ENCODE measurements at regions not wholly inside any gene's neighbourhood (a gene's known extent, or its start where the extent isn't known, plus 50 kb on each side); places are given as distances from the start of the nearest gene placed in this dataset.

DNA sequence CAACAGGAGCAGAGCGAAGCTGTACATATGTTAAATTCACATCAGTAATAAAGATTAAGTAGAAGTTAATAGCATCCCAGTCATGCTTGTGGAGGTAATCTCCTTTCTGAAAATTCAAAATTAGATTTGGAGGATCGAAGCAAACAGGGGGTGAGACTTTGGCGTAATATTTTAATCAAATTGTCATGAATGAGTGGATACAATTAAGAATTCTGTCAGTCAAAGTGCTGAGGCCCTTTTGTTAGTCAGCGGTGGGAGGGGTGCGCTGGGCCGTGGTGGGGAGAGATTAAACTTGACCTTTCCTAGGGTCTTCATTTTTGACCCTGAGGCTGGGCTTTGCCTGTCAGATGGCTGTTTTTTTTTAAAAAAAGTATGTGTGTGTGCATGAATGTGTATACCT lies 226.7 kb downstream of the VRK1 start:
- WGBS (ENCODE audit: low lambda C conversion rate), result 46% methylated on average over 6 of the region's 6 CpGs
- Histone ChIP-seq H3K36me3 (replicated peaks in 1 of 2; ENCODE audit: control insufficient read depth in 1 of 2, insufficient read depth in 2 of 2, low read length in 1 of 2) (no peaks in the 10 kb centered on the region), H2AFZ (ENCODE audit: low read depth) (no peak overlapping the region), H3K4me1 (ENCODE audit: control insufficient read depth in 1 of 2, insufficient read depth in 2 of 2, low read depth in 1 of 2, low read length in 1 of 2) (no peaks in the 10 kb centered on the region; a peak in 1 of 4 replicates), H3K9ac (no peak overlapping the region), H3K79me2 (ENCODE audit: insufficient read depth) (no peaks in the 10 kb centered on the region), H3K4me3 (ENCODE audit: low read depth in 2 of 2, low read length in 1 of 2) (no peak overlapping the region), H3K4me2 (no peak overlapping the region), H4K20me1 (ENCODE audit: insufficient read depth) (no peaks in the 10 kb centered on the region), H3K9me2 (no peaks in the 10 kb centered on the region), H3K9me3 (no peaks in the 10 kb centered on the region), H3K27ac (ENCODE audit: low read depth in 2 of 2, low read length in 1 of 2) (no peak overlapping the region), H3F3A (replicated peaks; ENCODE audit: insufficient read depth) (no peaks in the 10 kb centered on the region), H3K27me3 (ENCODE audit: insufficient read depth) (no peaks in the 10 kb centered on the region)
- POLR2A ChIA-PET, result no interaction called here
- CTCF ChIA-PET, result no interaction called here
- no peak for TF ChIP-seq GABPA (IDR thresholded peaks at IDR 0.05; ENCODE audit: low read depth)
- TF ChIP-seq, protein P1, sequence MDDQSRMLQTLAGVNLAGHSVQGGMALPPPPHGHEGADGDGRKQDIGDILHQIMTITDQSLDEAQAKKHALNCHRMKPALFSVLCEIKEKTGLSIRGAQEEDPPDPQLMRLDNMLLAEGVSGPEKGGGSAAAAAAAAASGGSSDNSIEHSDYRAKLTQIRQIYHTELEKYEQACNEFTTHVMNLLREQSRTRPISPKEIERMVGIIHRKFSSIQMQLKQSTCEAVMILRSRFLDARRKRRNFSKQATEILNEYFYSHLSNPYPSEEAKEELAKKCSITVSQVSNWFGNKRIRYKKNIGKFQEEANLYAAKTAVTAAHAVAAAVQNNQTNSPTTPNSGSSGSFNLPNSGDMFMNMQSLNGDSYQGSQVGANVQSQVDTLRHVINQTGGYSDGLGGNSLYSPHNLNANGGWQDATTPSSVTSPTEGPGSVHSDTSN (IDR thresholded peaks at IDR 0.05), result no peak
- TF ChIP-seq MXI1 (IDR thresholded peaks at IDR 0.05; ENCODE audit: low read depth, low read length), result no peak
- no peak for TF ChIP-seq NFIC (IDR thresholded peaks at IDR 0.05; ENCODE audit: borderline replicate concordance)
- no peak for TF ChIP-seq GATA2 (CRISPR knock-in tag; IDR thresholded peaks at IDR 0.05)
- TF ChIP-seq JUND (IDR thresholded peaks at IDR 0.05), result no peak
- no peak for TF ChIP-seq TAF1 (IDR thresholded peaks at IDR 0.05; ENCODE audit: borderline replicate concordance, low read depth, low read length)
- TF ChIP-seq SIN3A (IDR thresholded peaks at IDR 0.05; ENCODE audit: borderline replicate concordance, low read depth, low read length), result no peak
- TF ChIP-seq TCF12 (IDR thresholded peaks at IDR 0.05), result no peak
- TF ChIP-seq YY1 (IDR thresholded peaks at IDR 0.05; ENCODE audit: low read depth), result no peak
- TF ChIP-seq, protein P2, sequence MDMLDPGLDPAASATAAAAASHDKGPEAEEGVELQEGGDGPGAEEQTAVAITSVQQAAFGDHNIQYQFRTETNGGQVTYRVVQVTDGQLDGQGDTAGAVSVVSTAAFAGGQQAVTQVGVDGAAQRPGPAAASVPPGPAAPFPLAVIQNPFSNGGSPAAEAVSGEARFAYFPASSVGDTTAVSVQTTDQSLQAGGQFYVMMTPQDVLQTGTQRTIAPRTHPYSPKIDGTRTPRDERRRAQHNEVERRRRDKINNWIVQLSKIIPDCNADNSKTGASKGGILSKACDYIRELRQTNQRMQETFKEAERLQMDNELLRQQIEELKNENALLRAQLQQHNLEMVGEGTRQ (IDR thresholded peaks at IDR 0.05; ENCODE audit: borderline replicate concordance, low read depth, low read length), result no peak
- no peak for TF ChIP-seq RCOR1 (IDR thresholded peaks at IDR 0.05; ENCODE audit: low read length)
- no peak for DNase-seq

DNA sequence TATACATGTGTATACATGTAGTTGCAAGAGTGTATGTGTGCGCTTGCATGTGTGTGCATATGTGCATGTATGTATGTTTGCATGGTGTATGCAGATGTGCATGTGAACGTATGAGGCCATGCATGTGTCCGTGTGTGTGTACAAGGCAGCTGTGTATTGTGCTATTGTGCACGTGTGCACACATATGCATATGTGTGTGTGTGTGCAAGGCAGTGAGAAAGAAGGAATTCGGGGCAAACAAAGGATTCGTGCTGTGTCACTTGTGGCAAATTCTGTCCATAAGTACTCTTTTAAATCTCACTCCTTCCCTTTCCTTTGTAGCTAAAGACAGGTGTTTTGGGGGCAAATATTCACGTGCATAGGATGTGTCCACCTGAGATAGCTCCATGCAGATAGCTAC lies 227.1 kb downstream of the VRK1 start:
- WGBS (ENCODE audit: low lambda C conversion rate), result 43% methylated on average over 7 of the region's 7 CpGs
- Histone ChIP-seq H3K9ac (no peak overlapping the region), H3K4me3 (ENCODE audit: low read depth in 2 of 2, low read length in 1 of 2) (no peak overlapping the region), H3K79me2 (ENCODE audit: insufficient read depth) (no peaks in the 10 kb centered on the region), H3K27me3 (ENCODE audit: insufficient read depth) (no peaks in the 10 kb centered on the region), H2AFZ (ENCODE audit: low read depth) (no peak overlapping the region), H3F3A (replicated peaks; ENCODE audit: insufficient read depth) (no peaks in the 10 kb centered on the region), H3K9me3 (no peaks in the 10 kb centered on the region), H3K27ac (ENCODE audit: low read depth in 2 of 2, low read length in 1 of 2) (no peak overlapping the region), H3K4me2 (no peak overlapping the region), H4K20me1 (ENCODE audit: insufficient read depth) (no peaks in the 10 kb centered on the region), H3K9me2 (no peaks in the 10 kb centered on the region), H3K4me1 (ENCODE audit: control insufficient read depth in 1 of 2, insufficient read depth in 2 of 2, low read depth in 1 of 2, low read length in 1 of 2) (no peaks in the 10 kb centered on the region; a peak in 1 of 4 replicates), H3K36me3 (replicated peaks in 1 of 2; ENCODE audit: control insufficient read depth in 1 of 2, insufficient read depth in 2 of 2, low read length in 1 of 2) (no peaks in the 10 kb centered on the region)
- DNase-seq, result no peak
- ChIA-PET CTCF (no interaction called here), POLR2A (no interaction called here)
- no peak for TF ChIP-seq MXI1 (IDR thresholded peaks at IDR 0.05; ENCODE audit: low read depth, low read length)
- TF ChIP-seq FOSL2 (IDR thresholded peaks at IDR 0.05; ENCODE audit: borderline replicate concordance, low read depth), result no peak
- no peak for TF ChIP-seq ELF1 (IDR thresholded peaks at IDR 0.05)
- TF ChIP-seq TEAD4 (IDR thresholded peaks at IDR 0.05; ENCODE audit: borderline replicate concordance, insufficient read depth), result no peak
- no peak for TF ChIP-seq SMC3 (IDR thresholded peaks at IDR 0.05; ENCODE audit: low read depth, low read length)

Measured in SK-N-SH (cell line).